ENCODE measurements at regions not wholly inside any gene's neighbourhood (a gene's known extent, or its start where the extent isn't known, plus 50 kb on each side); places are given as distances from the start of the nearest gene placed in this dataset.
A peak's percentile ranks its signal among the peaks of the same experiment; 100 is the strongest.
"Not testable (repeated sequence)": the region's sequence is repeated elsewhere in the genome, so short reads cannot be mapped to it uniquely, and the experiment has no call there.

GRCh38 chr3:30476368-30477084, 129.9 kb upstream of the TGFBR2 start:
- no peak for TF ChIP-seq CTCF (IDR thresholded peaks at IDR 0.05; ENCODE audit: low read length, missing control alignments)
- no peak overlapping the region for H3K4me3 ChIP-seq (replicated peaks; ENCODE audit: low read depth, low read length)
- peak; percentile 65 for DNase-seq (ENCODE audit: low read depth)

GRCh38 chr3:30477149-30477921, 129.1 kb upstream of the TGFBR2 start:
- no peak for DNase-seq (ENCODE audit: low read depth)
- TF ChIP-seq CTCF (IDR thresholded peaks at IDR 0.05; ENCODE audit: low read length, missing control alignments): no peak
- H3K4me3 ChIP-seq (replicated peaks; ENCODE audit: low read depth, low read length): no peak overlapping the region

- not testable (repeated sequence) for DNase-seq (ENCODE audit: low read depth); H3K4me3 ChIP-seq (replicated peaks; ENCODE audit: low read depth, low read length)
Observed at GRCh38 chr3:30479737-30480136, 126.7 kb upstream of the TGFBR2 start.

- not testable (repeated sequence) for H3K4me3 ChIP-seq (replicated peaks; ENCODE audit: low read depth, low read length)
Observed at GRCh38 chr3:30480156-30480555, 126.2 kb upstream of the TGFBR2 start.

GRCh38 chr3:30480587-30480986, 125.8 kb upstream of the TGFBR2 start:
- no peak overlapping the region for H3K4me3 ChIP-seq (replicated peaks; ENCODE audit: low read depth, low read length)
- TF ChIP-seq CTCF (IDR thresholded peaks at IDR 0.05; ENCODE audit: low read length, missing control alignments): no peak
- no peak for DNase-seq (ENCODE audit: low read depth)

More at GRCh38 chr3:30480156-30480555, 126.2 kb upstream of the TGFBR2 start:
- DNase-seq (ENCODE audit: low read depth): not testable (repeated sequence)

- DNase-seq (ENCODE audit: low read depth): no peak
- H3K4me3 ChIP-seq (replicated peaks; ENCODE audit: low read depth, low read length): no peak overlapping the region
- TF ChIP-seq CTCF (IDR thresholded peaks at IDR 0.05; ENCODE audit: low read length, missing control alignments): no peak
Observed at GRCh38 chr3:30481241-30481640, 125.2 kb upstream of the TGFBR2 start.

GRCh38 chr3:30484229-30484628, 122.2 kb upstream of the TGFBR2 start:
- DNase-seq (ENCODE audit: low read depth); H3K4me3 ChIP-seq (replicated peaks; ENCODE audit: low read depth, low read length): not testable (repeated sequence)

GRCh38 chr3:30486368-30486767, 120.0 kb upstream of the TGFBR2 start:
- TF ChIP-seq CTCF (IDR thresholded peaks at IDR 0.05; ENCODE audit: low read length, missing control alignments): no peak
- no peak overlapping the region for H3K4me3 ChIP-seq (replicated peaks; ENCODE audit: low read depth, low read length)
- no peak for DNase-seq (ENCODE audit: low read depth)
